H1 (cell line): ENCODE measurements at regions not wholly inside any gene's neighbourhood (a gene's known extent, or its start where the extent isn't known, plus 50 kb on each side); places are given as distances from the start of the nearest gene placed in this dataset.

Experiments
- CTCF ChIA-PET: fragments of 300-600 bp; sonication (Branson Sonifier 250); formaldehyde crosslinking; loops from one replicate; lab custom pipeline; 2021; ENCODE audit not compliant: partially characterized antibody; lab: Charles Lee
- POLR2A ChIA-PET: fragments of 300-600 bp; sonication (Branson Sonifier 250); formaldehyde crosslinking; loops from one replicate; lab custom pipeline; 2021; ENCODE audit warnings: inconsistent platforms; ENCODE audit not compliant: partially characterized antibody; lab: Charles Lee
- DNase-seq, 2 experiments: peaks; one replicate each; pipeline versions ENCODE4 v3.0.0 to v3.0.0-alpha.2; 2010 to 2022; ENCODE audit warnings: low spot score in 2 of 2, low read depth in 1 of 2, mixed read lengths in 1 of 2
- FAIRE-seq: peaks from 2 replicates; lab custom pipeline; 2011; peaks lifted over from hg19 to GRCh38; lab: Jason Lieb, UNC
- H2AFZ ChIP-seq: 2 replicates; pipeline ENCODE4 v1.8.1; 2012; ENCODE audit warnings: low read length, inconsistent platforms
- H2AK5ac ChIP-seq: 2 replicates; pipeline ENCODE4 v1.6.1; 2013; ENCODE audit warnings: low read depth, low read length
- H2BK120ac ChIP-seq: replicated peaks from 2 replicates; pipeline ENCODE3; 2013; ENCODE audit warnings: low read depth, low read length, inconsistent platforms
- H2BK12ac ChIP-seq: 2 replicates; pipeline ENCODE4 v1.6.1; 2013; ENCODE audit warnings: low read depth, low read length
- H2BK15ac ChIP-seq: 2 replicates; pipeline ENCODE4 v1.6.1; 2013; ENCODE audit warnings: low read length
- H2BK20ac ChIP-seq: 2 replicates; pipeline ENCODE4 v1.6.1; 2013; ENCODE audit warnings: low read length
- H2BK5ac ChIP-seq: 2 replicates; pipeline ENCODE4 v1.6.1; 2013; ENCODE audit warnings: low read depth, low read length
- H3K14ac ChIP-seq: 2 replicates; pipeline ENCODE4 v1.6.1; 2013; ENCODE audit warnings: inconsistent platforms; ENCODE audit not compliant: insufficient read length
- H3K18ac ChIP-seq: 2 replicates; pipeline ENCODE4 v1.6.1; 2013; ENCODE audit warnings: low read length; ENCODE audit errors: extremely low read depth
- H3K23ac ChIP-seq: 2 replicates; pipeline ENCODE4 v1.6.1; 2013; ENCODE audit warnings: inconsistent platforms; ENCODE audit not compliant: insufficient read length
- H3K23me2 ChIP-seq: 2 replicates; pipeline ENCODE4 v1.6.1; 2013; ENCODE audit warnings: low read depth, low read length
- H3K27ac ChIP-seq: 2 replicates; pipeline ENCODE4 v1.6.1; 2011; ENCODE audit warnings: low read depth, low read length, inconsistent platforms
- H3K27me3 ChIP-seq, 4 experiments: replicated peaks in 1 of 4; 1 replicate in 1 of 4; 2 replicates in 3 of 4; pipeline versions ENCODE4 v1.6.1 to v1.8.1; 2011 to 2013; ENCODE audit warnings: low read length in 3 of 4, mild to moderate bottlenecking in 3 of 4, inconsistent platforms in 2 of 4, mixed read lengths in 2 of 4, moderate library complexity in 1 of 4; ENCODE audit not compliant: control insufficient read depth in 3 of 4, insufficient read depth in 3 of 4; ENCODE audit errors: extremely low read depth in 1 of 4
- H3K36me3 ChIP-seq, 4 experiments: 2 replicates each; pipeline versions ENCODE4 v1.6.1 to v1.8.1; 2011 to 2013; ENCODE audit warnings: mild to moderate bottlenecking in 4 of 4, low read length in 3 of 4, moderate library complexity in 2 of 4, control low read depth in 1 of 4, inconsistent platforms in 1 of 4; ENCODE audit not compliant: insufficient read depth in 4 of 4, control insufficient read depth in 2 of 4
- H3K4ac ChIP-seq: replicated peaks from 2 replicates; pipeline ENCODE3; 2013; ENCODE audit warnings: low read length, low read depth, mixed read lengths, inconsistent platforms; ENCODE audit not compliant: insufficient read length
- H3K4me1 ChIP-seq, 4 experiments: replicated peaks in 1 of 4; 1 replicate in 1 of 4; 2 replicates in 3 of 4; pipeline versions ENCODE4 v1.6.1 to v1.8.1; 2011 to 2013; ENCODE audit warnings: low read length in 3 of 4, inconsistent platforms in 2 of 4, mixed read lengths in 1 of 4; ENCODE audit not compliant: insufficient read depth in 4 of 4, control insufficient read depth in 3 of 4
- H3K4me2 ChIP-seq, 2 experiments: 2 replicates each; pipeline versions ENCODE4 v1.6.1 to v1.8.1; 2011 to 2013; ENCODE audit warnings: low read depth in 2 of 2, low read length in 2 of 2, control low read depth in 1 of 2, inconsistent platforms in 1 of 2, mild to moderate bottlenecking in 1 of 2; ENCODE audit not compliant: insufficient read depth in 1 of 2
- H3K4me3 ChIP-seq, 4 experiments: fragments of 200-600, 300-600 bp in 1 of 4; sonication (generic), shearing (Covaris generic), sonication (Bioruptor Twin) in 1 of 4; 2 replicates each; pipeline versions ENCODE4 v1.5.1 to v1.8.1; 2011 to 2016; ENCODE audit warnings: low read length in 4 of 4, low read depth in 3 of 4, control low read depth in 2 of 4, inconsistent platforms in 2 of 4, mild to moderate bottlenecking in 2 of 4, mixed read lengths in 1 of 4, moderate library complexity in 1 of 4; ENCODE audit not compliant: insufficient read depth in 2 of 4; ENCODE audit errors: extremely low read depth in 1 of 4
- H3K56ac ChIP-seq: replicated peaks from 2 replicates; pipeline ENCODE3; 2013; ENCODE audit warnings: low read depth, mild to moderate bottlenecking, mixed read lengths, low read length, inconsistent platforms; ENCODE audit not compliant: insufficient read length
- H3K79me1 ChIP-seq: 2 replicates; pipeline ENCODE4 v1.6.1; 2013; ENCODE audit warnings: low read depth, low read length, control low read depth
- H3K79me2 ChIP-seq, 2 experiments: 2 replicates each; pipeline versions ENCODE4 v1.6.1 to v1.8.1; 2012 to 2013; ENCODE audit warnings: low read length in 2 of 2, mild to moderate bottlenecking in 2 of 2, inconsistent platforms in 1 of 2; ENCODE audit not compliant: insufficient read depth in 2 of 2, control insufficient read depth in 1 of 2
- H3K9ac ChIP-seq, 4 experiments: replicated peaks in 1 of 4; 1 replicate in 1 of 4; 2 replicates in 3 of 4; pipeline versions ENCODE4 v1.6.1 to v1.8.1; 2011 to 2013; ENCODE audit warnings: low read depth in 3 of 4, low read length in 3 of 4, control low read depth in 2 of 4, mild to moderate bottlenecking in 2 of 4, moderate library complexity in 2 of 4, inconsistent platforms in 1 of 4; ENCODE audit errors: extremely low read depth in 1 of 4
- H3K9me3 ChIP-seq, 2 experiments: 2 replicates each; pipeline versions ENCODE4 v1.6.1 to v1.8.1; 2012 to 2013; ENCODE audit warnings: mild to moderate bottlenecking in 2 of 2, moderate library complexity in 2 of 2, control low read depth in 1 of 2, inconsistent platforms in 1 of 2, low read depth in 1 of 2, low read length in 1 of 2, mixed read lengths in 1 of 2; ENCODE audit not compliant: insufficient read depth in 2 of 2
- H4K20me1 ChIP-seq, 2 experiments: replicated peaks in 1 of 2; 2 replicates each; pipeline versions ENCODE3 to v1.8.1; 2011 to 2013; ENCODE audit warnings: inconsistent platforms in 2 of 2, low read length in 2 of 2, mild to moderate bottlenecking in 1 of 2; ENCODE audit not compliant: insufficient read depth in 2 of 2, control insufficient read depth in 1 of 2
- H4K5ac ChIP-seq: 2 replicates; pipeline ENCODE4 v1.6.1; 2013; ENCODE audit warnings: low read length, low read depth, mixed read lengths, inconsistent platforms; ENCODE audit not compliant: insufficient read length
- H4K8ac ChIP-seq: 2 replicates; pipeline ENCODE4 v1.8.0; 2013; ENCODE audit warnings: mild to moderate bottlenecking, moderate library complexity, low read length, inconsistent platforms; ENCODE audit not compliant: insufficient read depth; ENCODE audit errors: extremely low read depth
- H4K91ac ChIP-seq: replicated peaks from 2 replicates; pipeline ENCODE3; 2013; ENCODE audit warnings: low read length, mixed read lengths, inconsistent platforms; ENCODE audit not compliant: insufficient read length
- ATF2 ChIP-seq: IDR thresholded peaks from 2 replicates; pipeline ENCODE4 v1.6.1; 2012; ENCODE audit warnings: low read length, inconsistent platforms
- CEBPB ChIP-seq: IDR thresholded peaks from 2 replicates; pipeline ENCODE4 v1.6.1; 2012; ENCODE audit warnings: low read depth, low read length
- CHD1 ChIP-seq: IDR thresholded peaks from 2 replicates; pipeline ENCODE4 v1.6.1; 2012; ENCODE audit warnings: low read depth, low read length, improper control_type of control experiment
- EZH2 ChIP-seq: fragments of 200-600 bp; sonication (generic); IDR thresholded peaks from 2 replicates; pipeline ENCODE4 v1.7.1; 2012; ENCODE audit warnings: low read depth, mild to moderate bottlenecking, moderate library complexity, low read length, inconsistent platforms; ENCODE audit not compliant: severe bottlenecking
- JUND ChIP-seq: IDR thresholded peaks from 2 replicates; pipeline ENCODE4 v1.6.1; 2011; ENCODE audit warnings: mild to moderate bottlenecking, improper control_type of control experiment, low read length
- NRF1 ChIP-seq: IDR thresholded peaks from 2 replicates; pipeline ENCODE4 v1.6.1; 2011; ENCODE audit warnings: mild to moderate bottlenecking, low read depth, low read length, improper control_type of control experiment
- PHF8 ChIP-seq: fragments of 200-600 bp; sonication (generic); conservative IDR thresholded peaks from 2 replicates; pipeline ENCODE4 v1.7.1; 2012; ENCODE audit warnings: low read depth, mild to moderate bottlenecking, inconsistent platforms, low read length, moderate library complexity
- SIN3A ChIP-seq, 2 experiments: IDR thresholded peaks in 1 of 2; conservative IDR thresholded peaks in 1 of 2; 2 replicates each; pipeline ENCODE4 v1.6.1; 2011 to 2012; ENCODE audit warnings: low read length in 2 of 2, improper control_type of control experiment in 1 of 2, low read depth in 1 of 2, mild to moderate bottlenecking in 1 of 2
- SIRT6 ChIP-seq: IDR thresholded peaks from one replicate; pipeline ENCODE4 v1.7.1; 2012; ENCODE audit warnings: low read length, inconsistent platforms
- SIX5 ChIP-seq: IDR thresholded peaks from 2 replicates; pipeline ENCODE4 v1.6.1; 2011; ENCODE audit warnings: mild to moderate bottlenecking, low read depth, low read length
- SUZ12 ChIP-seq: fragments of 200-600 bp; sonication (generic); IDR thresholded peaks from 2 replicates; pipeline ENCODE4 v1.6.1; 2012; ENCODE audit warnings: mild to moderate bottlenecking, inconsistent platforms, low read length, moderate library complexity, mixed read lengths
- TCF12 ChIP-seq: IDR thresholded peaks from 2 replicates; pipeline ENCODE4 v1.6.1; 2011; ENCODE audit warnings: low read depth, mild to moderate bottlenecking, low read length
- WGBS, 2 experiments: shearing (Covaris generic) in 1 of 2; methylation state at CpG; one replicate each; pipeline versions ENCODE4 v1.1.6 to v1.1.7; 2013 to 2015; ENCODE audit warnings: low lambda C conversion rate in 2 of 2, mixed read lengths in 2 of 2, inconsistent platforms in 1 of 2, low coverage in 1 of 2, missing lambda C conversion rate in 1 of 2; ENCODE audit not compliant: insufficient replicate concordance in 2 of 2, insufficient coverage in 1 of 2, insufficient read length in 1 of 2; ENCODE audit errors: extremely low coverage in 1 of 2, missing lambda C conversion rate in 1 of 2; 5-methylcytosine and 5-hydroxymethylcytosine counted together
- TF ChIP-seq, protein P1 (sequence below): IDR thresholded peaks from 2 replicates; pipeline ENCODE4 v1.6.1; 2012; ENCODE audit warnings: inconsistent platforms

- Histone ChIP-seq H3K4me2 (no peak overlapping the region), H3K56ac (no peak overlapping the region), H2BK15ac (no peak overlapping the region), H4K5ac (no peak overlapping the region), H3K79me2 (no peaks in the 10 kb centered on the region), H3K18ac (no peak overlapping the region), H2BK20ac (no peak overlapping the region), H3K4me1 (peaks cover 0 to 4% (median 3%) of the 10 kb centered on the region in 4 experiments; a peak in 4 of 7 replicates), H4K91ac (peak overlapping the region; percentile 97), H3K9ac (no peak overlapping the region), H3K79me1 (no peaks in the 10 kb centered on the region), H4K20me1 (peaks cover 0 to 2% of the 10 kb centered on the region in 2 experiments), H3K23ac (no peak overlapping the region), H2AFZ (no peak overlapping the region), H3K27me3 (no peaks in the 10 kb centered on the region; a peak in 2 of 7 replicates), H2AK5ac (peak overlapping the region; percentile 98; the same call in 1 of the 2 replicates), H3K4ac (peak overlapping the region; percentile 83), H4K8ac (no peak overlapping the region), H2BK5ac (no peak overlapping the region), H2BK120ac (no peak overlapping the region), H3K4me3 (no peak overlapping the region), H3K9me3 (no peaks in the 10 kb centered on the region; a peak in 1 of 4 replicates), H3K27ac (no peak overlapping the region), H3K36me3 (no peaks in the 10 kb centered on the region), H3K23me2 (no peaks in the 10 kb centered on the region; the same call in 1 of the 2 replicates), H3K14ac (no peak overlapping the region), H2BK12ac (no peak overlapping the region)
- POLR2A ChIA-PET = no interaction called here
- FAIRE-seq = no peak
- CTCF ChIA-PET = interaction anchor here (1.4 to 1.5 kb wide), 2 partner anchors 10 to 275 kb away, joined by 4 to 5 read pairs; no protein-coding TSS in a partner anchor
- DNase-seq = no peak
- 94% methylated on average over 9 of the region's 11 CpGs; no CpG with 5 or more reads in 1 of the 2 experiments for WGBS, 2 experiments
- TF ChIP-seq JUND (no peak), NRF1 (no peak), CHD1 (no peak), ATF2 (no peak), SIX5 (no peak), SIRT6 (no peak), SIN3A (conservative IDR thresholded peaks at IDR 0.05 in 1 of 2, IDR thresholded peaks at IDR 0.05 in 1 of 2; ENCODE audit: low read depth in 1 of 2, low read length in 2 of 2) (no peak), TCF12 (no peak), PHF8 (no peak), EZH2 (no peak), SUZ12 (no peak), CEBPB (no peak)
- TF ChIP-seq, protein P1, sequence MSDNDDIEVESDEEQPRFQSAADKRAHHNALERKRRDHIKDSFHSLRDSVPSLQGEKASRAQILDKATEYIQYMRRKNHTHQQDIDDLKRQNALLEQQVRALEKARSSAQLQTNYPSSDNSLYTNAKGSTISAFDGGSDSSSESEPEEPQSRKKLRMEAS = no peak
Measured at GRCh38 chr22:49300241-49300640, 527.4 kb downstream of the BRD1 start.
